ENCODE measurements at regions not wholly inside any gene's neighbourhood (a gene's known extent, or its start where the extent isn't known, plus 50 kb on each side); places are given as distances from the start of the nearest gene placed in this dataset.

GRCh38 chr13:74622284-74622683 is 488.1 kb upstream of the KLF12 start:
- H3K4me3 Mint-ChIP-seq, result no peak overlapping the region
- DNase-seq (ENCODE audit: low spot score) (no peak), ATAC-seq (no peak)
- no peak overlapping the region for H3K27ac Mint-ChIP-seq
- CTCF ChIA-PET, result no interaction called here
- peaks cover 16% of the 10 kb centered on the region for H3K4me1 Mint-ChIP-seq
- TF ChIP-seq ZNF512 (CRISPR knock-in tag; IDR thresholded peaks at IDR 0.05; ENCODE audit: borderline replicate concordance) (no peak), HMGA2 (CRISPR knock-in tag; IDR thresholded peaks at IDR 0.05) (no peak), STAT6 (CRISPR knock-in tag; conservative IDR thresholded peaks at IDR 0.05; ENCODE audit: low read depth) (no peak), AFF4 (CRISPR knock-in tag; IDR thresholded peaks at IDR 0.05; ENCODE audit: borderline replicate concordance) (no peak), ZBTB21 (CRISPR knock-in tag; IDR thresholded peaks at IDR 0.05; ENCODE audit: borderline replicate concordance) (no peak), TCF7 (CRISPR knock-in tag; IDR thresholded peaks at IDR 0.05; ENCODE audit: low read depth) (no peak), CTCF (IDR thresholded peaks at IDR 0.05) (no peak), MYBL2 (CRISPR knock-in tag; IDR thresholded peaks at IDR 0.05) (no peak), NR1H2 (CRISPR knock-in tag; IDR thresholded peaks at IDR 0.05) (no peak), IRF1 (CRISPR knock-in tag; IDR thresholded peaks at IDR 0.05) (no peak), NFE2L1 (CRISPR knock-in tag; IDR thresholded peaks at IDR 0.05) (no peak), ZNF396 (CRISPR knock-in tag; IDR thresholded peaks at IDR 0.05; ENCODE audit: borderline replicate concordance) (no peak)
- POLR2A ChIA-PET, result no interaction called here
- H3K9me3 Mint-ChIP-seq, result peaks cover 8% of the 10 kb centered on the region
- no peaks in the 10 kb centered on the region for H3K36me3 Mint-ChIP-seq
- H3K27me3 Mint-ChIP-seq (ENCODE audit: low read depth), result no peaks in the 10 kb centered on the region

GRCh38 chr13:74620711-74621110 is 486.5 kb upstream of the KLF12 start:
- ATAC-seq (no peak), DNase-seq (ENCODE audit: low spot score) (no peak)
- no peaks in the 10 kb centered on the region for H3K36me3 Mint-ChIP-seq
- H3K4me1 Mint-ChIP-seq, result peaks cover 16% of the 10 kb centered on the region
- H3K27ac Mint-ChIP-seq, result no peak overlapping the region
- CTCF ChIA-PET, result no interaction called here
- H3K9me3 Mint-ChIP-seq, result peaks cover 5% of the 10 kb centered on the region; the same call in 1 of the 2 replicates
- H3K27me3 Mint-ChIP-seq (ENCODE audit: low read depth), result no peaks in the 10 kb centered on the region
- no peak overlapping the region for H3K4me3 Mint-ChIP-seq
- POLR2A ChIA-PET, result no interaction called here
- TF ChIP-seq ARID4B (CRISPR knock-in tag; IDR thresholded peaks at IDR 0.05; ENCODE audit: borderline replicate concordance) (no peak), IRF1 (CRISPR knock-in tag; IDR thresholded peaks at IDR 0.05) (no peak), PRDM15 (CRISPR knock-in tag; IDR thresholded peaks at IDR 0.05) (no peak)

Data from WTC11 (cell line).